Left lung (tissue), 4 donors: ENCODE measurements at regions not wholly inside any gene's neighbourhood (a gene's known extent, or its start where the extent isn't known, plus 50 kb on each side); places are given as distances from the start of the nearest gene placed in this dataset.

Source experiments
- ATAC-seq: fragments of 200-7000 bp; cut with Tn5 transposase; one replicate; pipeline ENCODE4 v1.9.1; 2020; ENCODE audit warnings: moderate library complexity
- DNase-seq, 4 donors: peaks; one replicate each; pipeline ENCODE4 v3.0.0-alpha.2; 2013 to 2020
- H3K27ac ChIP-seq, 2 donors: fragments of 200-600 bp; sonication (generic) in 1 of 2; one replicate each; pipeline versions ENCODE4 v1.5.0 to v1.8.0; 2020 to 2021
- H3K27me3 ChIP-seq, 2 donors: fragments of 200-600 bp; sonication (generic) in 1 of 2; one replicate each; pipeline versions ENCODE4 v1.5.0 to v1.8.0; 2020 to 2021
- H3K36me3 ChIP-seq, 2 donors: fragments of 200-600 bp; sonication (generic) in 1 of 2; one replicate each; pipeline versions ENCODE4 v1.5.0 to v1.8.0; 2020 to 2021
- H3K4me1 ChIP-seq, 2 donors: fragments of 200-600 bp; one replicate each; pipeline ENCODE4 v1.8.0; 2021
- H3K4me3 ChIP-seq, 2 donors: fragments of 200-600 bp; sonication (generic) in 1 of 2; one replicate each; pipeline versions ENCODE4 v1.5.0 to v1.8.0; 2020 to 2021; ENCODE audit warnings: mild to moderate bottlenecking in 1 of 2
- H3K9me3 ChIP-seq, 2 donors: fragments of 200-600 bp; sonication (generic) in 1 of 2; one replicate each; pipeline versions ENCODE4 v1.5.0 to v1.8.0; 2020 to 2021
- intact Hi-C, 2 donors: fragments of 100-400 bp; cut with DNase I; formaldehyde crosslinking; loops; one replicate each; pipeline versions ENCODE4 v1.11.2 to v1.14.2; 2022
- TF ChIP-seq, protein P1 (sequence below), 2 donors: fragments of 200-600 bp; sonication (generic) in 1 of 2; IDR thresholded peaks; one replicate each; pipeline versions ENCODE4 v1.5.0 to v1.8.0; 2021; ENCODE audit warnings: antibody characterized with exemption in 2 of 2
- donor health status: DM: no; HTN: yes; CAD: no.
- donor health status: DM: no; HTN: no; CAD: no.

DNA sequence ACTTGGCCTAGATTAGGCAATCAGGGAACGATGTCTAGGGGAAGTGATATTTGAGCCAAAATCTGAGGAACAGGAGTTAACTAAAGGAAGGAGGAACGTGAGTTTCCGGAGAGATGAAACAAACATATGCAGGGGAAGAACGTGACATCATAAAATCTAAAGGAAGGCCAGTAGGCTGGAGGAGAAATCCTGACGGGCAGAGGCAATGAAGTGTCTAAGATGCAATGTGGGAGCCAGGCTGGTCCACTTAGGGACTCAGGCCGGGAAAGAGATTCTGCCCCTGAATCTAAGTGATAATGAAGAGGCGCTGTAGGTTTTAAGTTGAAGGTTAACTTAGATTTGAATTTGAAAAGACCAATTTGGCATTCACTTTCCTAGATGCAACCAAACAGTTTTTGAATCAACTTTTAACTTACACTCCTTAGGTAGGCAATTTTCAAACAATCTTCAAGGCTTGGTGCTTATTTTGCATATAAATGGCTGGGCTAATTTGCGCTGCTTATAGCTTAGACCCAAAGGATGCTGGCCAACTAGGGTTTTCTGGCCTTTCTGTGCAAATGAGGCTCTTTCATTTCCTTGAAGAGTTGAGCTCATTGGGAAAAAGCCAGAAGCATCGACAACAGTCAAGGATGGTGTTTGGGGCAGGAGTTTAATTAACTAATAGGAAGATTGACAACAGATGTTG is 221.7 kb downstream of the SOX11 start:
- Histone ChIP-seq H3K27me3 (no peaks in the 10 kb centered on the region), H3K4me1 (no peaks in the 10 kb centered on the region), H3K9me3 (peaks cover 0 to 6% of the 10 kb centered on the region in 2 donors), H3K4me3 (no peak overlapping the region), H3K27ac (no peak overlapping the region), H3K36me3 (no peaks in the 10 kb centered on the region)
- TF ChIP-seq, protein P1, sequence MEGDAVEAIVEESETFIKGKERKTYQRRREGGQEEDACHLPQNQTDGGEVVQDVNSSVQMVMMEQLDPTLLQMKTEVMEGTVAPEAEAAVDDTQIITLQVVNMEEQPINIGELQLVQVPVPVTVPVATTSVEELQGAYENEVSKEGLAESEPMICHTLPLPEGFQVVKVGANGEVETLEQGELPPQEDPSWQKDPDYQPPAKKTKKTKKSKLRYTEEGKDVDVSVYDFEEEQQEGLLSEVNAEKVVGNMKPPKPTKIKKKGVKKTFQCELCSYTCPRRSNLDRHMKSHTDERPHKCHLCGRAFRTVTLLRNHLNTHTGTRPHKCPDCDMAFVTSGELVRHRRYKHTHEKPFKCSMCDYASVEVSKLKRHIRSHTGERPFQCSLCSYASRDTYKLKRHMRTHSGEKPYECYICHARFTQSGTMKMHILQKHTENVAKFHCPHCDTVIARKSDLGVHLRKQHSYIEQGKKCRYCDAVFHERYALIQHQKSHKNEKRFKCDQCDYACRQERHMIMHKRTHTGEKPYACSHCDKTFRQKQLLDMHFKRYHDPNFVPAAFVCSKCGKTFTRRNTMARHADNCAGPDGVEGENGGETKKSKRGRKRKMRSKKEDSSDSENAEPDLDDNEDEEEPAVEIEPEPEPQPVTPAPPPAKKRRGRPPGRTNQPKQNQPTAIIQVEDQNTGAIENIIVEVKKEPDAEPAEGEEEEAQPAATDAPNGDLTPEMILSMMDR (IDR thresholded peaks at IDR 0.05): no peak
- no peak for ATAC-seq
- intact Hi-C loops: no loop called here
- DNase-seq: peak in 1 of 4 donors; percentile 20

DNA sequence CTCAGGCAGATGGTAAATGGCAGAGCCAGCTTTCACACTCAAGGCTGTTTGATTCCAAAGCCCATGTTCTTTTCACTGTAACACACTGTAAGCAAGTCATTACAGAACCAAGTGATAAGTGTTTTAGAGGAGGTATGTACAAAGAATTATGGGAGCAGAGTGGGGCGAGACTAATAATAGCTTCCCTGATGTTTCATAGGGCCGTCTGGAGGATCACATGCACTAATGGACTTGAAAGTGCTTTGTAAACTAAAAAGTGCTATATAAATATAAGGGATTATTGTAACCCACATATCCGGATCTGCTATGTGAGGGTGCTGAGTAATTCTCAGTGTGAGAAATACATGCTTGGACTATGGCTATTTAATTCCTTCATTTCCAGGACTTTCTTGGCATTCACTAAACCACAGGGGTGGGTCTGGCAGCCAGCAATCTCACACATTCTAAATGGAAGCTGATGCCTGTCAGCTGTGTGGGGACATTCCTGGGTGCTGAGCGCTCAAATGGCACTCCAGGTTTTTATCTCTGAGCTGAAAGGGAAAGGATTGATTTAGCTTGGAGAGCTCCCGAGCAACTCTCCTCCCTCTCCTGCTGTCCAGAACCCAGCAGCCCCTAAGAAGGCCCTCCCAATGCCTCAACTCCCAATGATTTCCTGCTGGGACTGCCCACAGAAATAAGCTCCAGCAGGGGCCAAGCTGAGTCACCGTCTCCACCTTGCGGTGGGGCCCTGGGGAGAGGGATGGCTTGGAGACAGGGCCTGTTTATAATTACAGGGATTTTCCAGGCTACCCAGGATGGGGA is 222.8 kb downstream of the SOX11 start:
- TF ChIP-seq, protein P1 (IDR thresholded peaks at IDR 0.05): no peak
- intact Hi-C loops: no loop called here
- ATAC-seq: peak; percentile 84
- Histone ChIP-seq H3K36me3 (no peaks in the 10 kb centered on the region), H3K27ac (no peak overlapping the region), H3K4me3 (no peak overlapping the region), H3K27me3 (no peaks in the 10 kb centered on the region), H3K4me1 (no peaks in the 10 kb centered on the region), H3K9me3 (peaks cover 0 to 6% of the 10 kb centered on the region in 2 donors)
- peak in 2 of 4 donors; percentile 82 to 88 for DNase-seq

DNA sequence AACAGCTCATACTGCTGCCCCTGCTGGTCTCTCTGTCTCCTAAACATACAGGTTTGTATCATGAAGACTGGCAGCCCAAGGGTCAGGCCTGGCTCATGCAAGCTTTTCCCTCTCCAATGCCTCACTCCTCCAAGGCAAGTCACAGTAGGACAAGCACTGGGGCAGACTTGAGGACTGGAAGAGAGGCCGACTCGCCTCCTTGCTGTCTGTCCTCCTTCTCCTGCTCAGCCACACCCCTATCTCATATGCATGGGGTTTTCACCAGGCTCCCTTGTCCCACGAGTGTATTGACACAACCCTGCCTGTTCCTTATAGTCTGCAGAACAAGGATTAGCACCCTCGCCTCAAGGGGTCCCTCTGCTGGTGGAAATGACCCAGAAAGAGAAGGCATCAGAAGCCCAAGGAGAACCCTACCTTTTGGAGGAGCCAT is 223.7 kb downstream of the SOX11 start:
- no peak overlapping the region for H3K4me3 ChIP-seq
- H3K9me3 ChIP-seq: peaks cover 0 to 6% of the 10 kb centered on the region in 2 donors
- H3K27ac ChIP-seq: no peak overlapping the region
- no peaks in the 10 kb centered on the region for H3K36me3 ChIP-seq
- ATAC-seq (peak; percentile 77), DNase-seq (peak in 2 of 4 donors; percentile 9 to 44)
- no peaks in the 10 kb centered on the region for H3K27me3 ChIP-seq
- intact Hi-C loops: no loop called here
- H3K4me1 ChIP-seq: no peaks in the 10 kb centered on the region
- TF ChIP-seq, protein P1 (IDR thresholded peaks at IDR 0.05): peak; percentile 9 to 11

DNA sequence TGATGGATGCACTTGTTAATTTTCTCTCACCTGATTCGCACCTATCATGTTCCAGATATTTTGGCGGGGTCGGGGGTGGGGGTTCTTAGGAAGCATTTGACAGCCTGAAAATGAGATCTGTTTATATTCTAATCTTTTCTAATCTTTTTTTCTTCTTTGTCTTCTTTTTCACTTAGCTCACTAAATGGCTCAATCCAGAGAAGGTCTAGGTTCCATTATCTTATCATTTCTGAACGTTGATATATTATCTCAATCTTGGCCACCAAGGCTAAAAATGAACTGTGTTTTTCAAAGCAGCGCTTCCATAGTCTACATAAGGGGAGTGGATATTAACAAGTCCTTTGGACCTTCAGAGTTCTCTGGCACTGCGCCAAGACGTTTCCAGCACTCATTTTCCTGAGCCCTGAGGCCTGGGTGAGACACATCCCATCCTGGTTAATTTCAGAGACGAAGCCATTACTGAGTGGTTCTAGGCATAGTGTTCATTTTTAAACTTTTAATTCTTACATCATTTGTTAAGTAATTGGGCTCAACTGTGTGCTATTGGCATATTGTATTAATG is 229.0 kb downstream of the SOX11 start:
- no peak for DNase-seq
- Histone ChIP-seq H3K27me3 (no peaks in the 10 kb centered on the region), H3K27ac (no peak overlapping the region), H3K36me3 (no peaks in the 10 kb centered on the region), H3K9me3 (peaks cover 0 to 6% of the 10 kb centered on the region in 2 donors), H3K4me1 (no peaks in the 10 kb centered on the region), H3K4me3 (no peak overlapping the region)
- no peak for ATAC-seq
- TF ChIP-seq, protein P1 (IDR thresholded peaks at IDR 0.05): no peak
- intact Hi-C loops: no loop called here
